Stimulated activated CD8-positive, alpha-beta memory T cell treated with anti-CD3 and anti-CD28 coated beads, Interleukin-7, amount 100 ng/mL, for 24 hours (primary cell): ENCODE measurements at regions not wholly inside any gene's neighbourhood (a gene's known extent, or its start where the extent isn't known, plus 50 kb on each side); places are given as distances from the start of the nearest gene placed in this dataset.
"Not testable (repeated sequence)": the region's sequence is repeated elsewhere in the genome, so short reads cannot be mapped to it uniquely, and the experiment has no call there.

Experiments
- DNase-seq: peaks from one replicate; pipeline ENCODE4 v3.0.0-alpha.2; 2020; ENCODE audit warnings: low read depth

DNA sequence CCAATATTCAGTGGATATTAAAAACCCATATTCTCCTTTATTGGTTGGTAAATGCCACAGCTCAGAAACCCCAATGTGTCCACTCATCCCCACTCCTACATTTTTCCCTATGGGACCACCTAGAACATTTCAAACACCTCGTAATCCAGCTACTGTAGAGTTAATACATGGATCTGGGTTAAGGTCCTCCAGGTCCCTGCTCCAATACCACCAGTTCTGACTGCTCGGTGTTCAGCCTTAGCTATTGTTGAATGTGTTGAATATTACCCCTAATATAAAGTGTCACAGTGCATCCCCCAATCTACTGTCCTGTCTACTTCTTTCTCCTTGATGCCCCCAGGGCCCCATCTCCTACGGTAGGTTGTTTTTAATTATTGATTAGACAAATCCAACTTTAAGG is 231.5 kb downstream of the PCSK1 start:
- DNase-seq, result no peak

DNA sequence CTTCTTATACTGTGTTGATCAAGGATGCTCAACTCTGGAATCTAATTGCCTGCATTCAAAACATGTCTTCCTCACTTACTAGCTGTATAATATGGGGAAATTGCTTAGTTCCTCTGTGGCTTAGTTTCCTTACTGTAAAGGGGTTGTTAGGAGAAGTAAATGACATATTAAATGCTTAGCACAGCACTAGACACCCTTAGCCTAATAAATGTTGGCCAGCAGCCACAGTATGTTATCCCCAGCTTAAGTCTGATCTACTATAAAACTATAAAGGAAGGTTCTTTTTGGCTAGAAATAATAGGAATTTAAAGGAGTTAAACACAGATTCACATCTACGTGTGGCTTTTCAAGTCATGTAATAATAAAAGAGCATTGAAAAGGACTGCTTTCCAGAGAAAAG is 232.4 kb downstream of the PCSK1 start:
- no peak for DNase-seq

DNA sequence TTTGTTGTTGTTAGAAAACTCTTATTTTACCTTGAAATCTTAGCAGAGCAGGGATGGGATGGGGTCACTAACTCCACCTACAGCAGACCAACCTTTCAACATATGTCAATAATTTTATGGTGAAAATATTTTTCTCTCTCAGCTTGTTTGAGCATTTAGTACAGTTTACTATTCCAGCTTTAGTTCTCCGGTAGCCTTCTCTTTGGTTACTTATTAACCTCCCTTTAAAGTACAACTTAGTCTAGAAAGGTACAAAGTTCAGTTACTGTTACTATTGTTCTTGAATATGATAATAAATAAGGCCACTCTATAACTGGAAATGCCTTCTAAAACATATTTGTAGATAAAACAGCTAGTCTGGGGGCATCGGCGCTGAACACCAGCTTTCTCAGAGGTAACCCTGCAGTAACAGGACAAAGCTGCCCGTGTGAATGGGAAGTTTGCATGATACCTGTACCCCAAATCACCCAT is 233.3 kb downstream of the PCSK1 start:
- DNase-seq, result no peak

DNA sequence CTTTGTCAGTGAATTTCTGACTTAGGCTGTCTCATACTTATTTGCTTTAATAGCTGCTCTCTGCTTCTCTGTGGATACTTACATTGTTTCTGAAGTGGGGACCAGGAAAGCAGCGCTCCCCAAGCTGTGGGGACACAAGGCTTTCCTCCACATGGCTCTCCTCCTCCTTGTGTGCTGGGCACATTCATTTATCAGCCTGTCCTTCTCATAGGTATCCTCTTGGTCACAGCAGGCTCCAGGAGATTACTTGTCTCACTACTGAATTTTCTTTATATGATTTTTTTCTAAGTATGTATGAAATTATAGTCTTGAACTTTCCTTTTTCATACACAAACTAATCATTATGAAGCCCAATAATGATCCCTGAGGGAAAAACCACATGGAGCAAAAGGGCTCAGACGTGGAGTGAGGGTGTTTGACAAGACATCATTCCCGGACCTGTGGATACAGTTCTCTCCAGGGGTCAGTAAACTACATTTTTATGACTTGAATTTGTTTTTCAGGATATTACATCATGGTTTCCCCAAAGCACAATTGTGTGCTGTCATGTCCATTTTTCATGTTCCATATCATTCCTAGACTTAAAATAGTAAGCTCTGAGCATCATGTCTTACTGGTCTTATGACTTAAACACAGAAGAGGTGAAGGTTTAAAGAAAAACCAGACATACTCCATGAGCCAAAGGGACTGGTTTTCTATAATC is 234.5 kb downstream of the PCSK1 start:
- DNase-seq, result no peak

DNA sequence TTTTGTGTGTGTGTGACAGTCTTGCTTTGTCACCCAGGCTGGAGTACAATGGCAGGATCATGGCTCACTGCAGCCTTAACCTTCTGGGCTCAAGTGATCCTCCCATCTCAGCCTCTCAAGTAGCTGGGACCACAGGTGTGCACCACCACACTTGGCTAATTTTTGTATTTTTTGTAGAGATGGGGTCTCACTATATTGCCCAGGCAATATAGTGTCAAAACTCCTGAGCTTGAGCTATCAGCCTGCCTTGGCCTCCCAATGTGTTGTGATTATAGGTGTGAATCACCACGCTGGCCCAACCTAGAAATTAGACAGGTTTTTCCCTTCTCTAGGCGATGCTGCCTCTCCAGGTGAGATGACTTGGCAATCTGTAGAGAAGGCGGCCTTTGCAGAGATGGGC is 235.3 kb downstream of the PCSK1 start:
- DNase-seq, result not testable (repeated sequence)

DNA sequence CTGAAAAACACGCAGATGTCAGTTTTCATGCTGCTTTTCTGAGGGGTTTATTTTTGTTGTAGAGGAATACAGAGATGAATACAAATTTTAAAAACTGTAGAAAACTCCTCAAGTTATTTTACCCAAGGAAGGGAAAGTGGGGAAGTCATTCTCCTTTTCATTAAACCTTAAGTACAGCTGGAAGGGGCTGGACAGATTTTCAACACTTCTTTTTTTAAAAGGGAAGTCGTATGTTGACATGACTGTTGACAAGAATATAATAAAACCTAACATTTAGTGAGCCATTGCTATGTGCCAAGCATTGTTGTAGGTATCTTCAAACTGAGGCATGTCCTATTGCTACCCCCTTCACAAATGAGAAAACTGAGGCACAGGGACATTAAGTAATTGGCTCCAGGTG is 235.7 kb upstream of the ELL2 start:
- no peak for DNase-seq

DNA sequence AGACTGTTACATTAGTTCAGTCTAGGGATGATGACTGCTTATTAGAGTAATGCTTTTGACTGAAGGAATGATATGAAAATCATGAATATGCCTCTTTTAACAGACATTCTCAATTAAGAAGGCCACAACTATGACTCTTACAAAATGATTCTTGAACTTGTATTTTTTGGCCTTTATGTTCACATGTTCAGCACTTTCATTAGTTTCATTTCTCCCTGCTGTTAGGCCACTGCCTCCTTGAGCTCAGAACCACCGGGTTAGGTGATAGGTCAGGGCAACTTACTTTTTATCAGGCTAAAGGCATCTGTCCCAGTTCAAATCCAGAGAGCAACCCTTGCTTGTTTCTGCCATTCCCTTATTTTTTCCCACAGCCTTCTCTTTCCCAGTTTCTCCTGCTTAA is 235.2 kb upstream of the ELL2 start:
- DNase-seq, result no peak

DNA sequence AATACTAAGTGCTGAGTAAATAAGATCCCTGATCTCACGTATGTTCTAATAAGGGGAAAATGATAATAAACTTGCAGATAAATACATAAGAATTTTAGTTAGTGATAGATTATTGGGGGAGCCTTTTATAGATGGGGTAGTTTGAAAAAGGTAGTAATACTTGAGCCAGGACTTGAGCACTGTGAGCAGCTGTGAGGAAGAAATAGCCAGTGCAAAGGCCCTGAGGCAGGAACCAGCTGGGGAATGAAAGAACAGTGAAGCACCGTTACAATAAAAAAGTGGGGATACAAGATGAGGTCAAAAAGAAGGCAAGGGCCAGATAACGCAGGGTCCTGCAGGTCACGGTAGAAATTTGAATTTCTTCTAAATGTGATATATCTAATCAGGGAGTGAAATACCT is 234.8 kb upstream of the ELL2 start:
- DNase-seq, result no peak

DNA sequence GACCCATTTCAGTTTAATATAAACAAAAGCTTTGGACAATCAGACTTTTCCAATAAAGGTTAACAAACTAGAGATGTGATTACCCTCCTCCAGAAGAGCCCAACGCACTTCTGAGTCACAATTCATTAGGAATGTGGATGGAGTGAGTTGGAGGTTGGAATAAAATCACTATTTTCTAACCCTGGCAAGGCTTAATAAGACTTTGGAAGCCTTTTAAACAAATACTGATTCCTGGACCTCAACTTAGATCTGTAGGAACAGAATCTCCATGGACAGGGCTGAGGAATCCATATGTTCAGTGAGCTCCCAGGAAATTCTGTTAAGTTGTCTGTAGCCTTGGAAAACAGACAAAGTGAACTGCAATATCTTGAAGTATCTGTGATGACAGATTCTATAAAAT is 233.5 kb upstream of the ELL2 start:
- DNase-seq, result no peak

DNA sequence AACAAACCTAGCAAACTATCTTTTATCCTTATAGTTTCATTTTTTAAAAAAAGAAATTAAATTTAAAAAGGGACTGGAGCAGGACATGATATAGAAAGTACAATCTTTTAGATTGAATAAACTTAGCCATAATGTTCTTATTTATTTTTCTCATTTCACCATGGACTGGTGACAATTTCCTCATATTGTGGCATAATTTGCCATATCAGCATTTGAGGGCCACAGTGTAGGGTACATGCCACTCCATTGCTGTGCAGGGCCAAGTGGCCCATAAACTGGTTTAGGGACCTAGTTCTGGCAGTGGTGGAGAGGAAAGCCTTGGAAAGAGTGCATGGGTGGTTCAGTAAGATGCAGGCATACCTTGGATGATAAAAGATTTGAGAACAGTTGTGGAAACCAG is 232.9 kb upstream of the ELL2 start:
- no peak for DNase-seq

DNA sequence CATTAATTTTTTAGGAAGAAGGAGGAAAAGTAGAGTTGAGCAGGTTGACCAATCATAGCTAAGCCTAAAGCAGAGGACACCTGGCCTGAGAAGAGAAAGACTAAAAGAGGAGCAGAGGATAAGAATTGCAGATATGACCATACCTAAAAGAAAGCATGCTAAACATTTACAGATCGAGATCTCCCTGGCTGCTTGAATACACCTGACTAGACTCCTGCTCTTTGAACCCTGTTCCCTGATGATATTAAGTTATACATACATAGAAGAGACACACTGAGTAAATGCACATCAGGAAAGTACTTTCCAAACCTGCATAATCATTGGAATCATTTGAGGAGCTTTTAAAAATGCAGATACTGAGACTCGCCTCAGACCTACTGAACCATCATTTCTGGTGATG is 232.3 kb upstream of the ELL2 start:
- DNase-seq, result no peak

DNA sequence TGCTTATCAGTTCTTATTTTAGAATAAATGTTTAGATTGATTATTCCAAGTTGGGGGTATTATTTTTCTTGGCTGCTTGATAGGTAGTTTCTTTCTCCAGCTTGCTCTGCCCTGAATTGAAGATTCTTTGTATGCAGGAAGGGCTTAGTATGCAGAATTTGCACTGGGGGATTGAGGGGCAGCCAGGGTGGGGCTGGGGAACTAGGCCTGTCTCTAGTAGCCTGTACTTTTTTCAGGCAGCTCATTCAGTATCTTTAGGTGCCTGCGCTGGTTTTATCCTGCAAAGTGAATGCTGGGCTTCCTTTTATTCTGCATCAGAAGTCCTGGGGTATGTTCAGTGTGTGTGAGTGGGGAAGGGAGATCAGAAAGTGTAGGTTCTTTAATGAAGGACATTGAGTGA is 228.3 kb upstream of the ELL2 start:
- DNase-seq, result no peak

DNA sequence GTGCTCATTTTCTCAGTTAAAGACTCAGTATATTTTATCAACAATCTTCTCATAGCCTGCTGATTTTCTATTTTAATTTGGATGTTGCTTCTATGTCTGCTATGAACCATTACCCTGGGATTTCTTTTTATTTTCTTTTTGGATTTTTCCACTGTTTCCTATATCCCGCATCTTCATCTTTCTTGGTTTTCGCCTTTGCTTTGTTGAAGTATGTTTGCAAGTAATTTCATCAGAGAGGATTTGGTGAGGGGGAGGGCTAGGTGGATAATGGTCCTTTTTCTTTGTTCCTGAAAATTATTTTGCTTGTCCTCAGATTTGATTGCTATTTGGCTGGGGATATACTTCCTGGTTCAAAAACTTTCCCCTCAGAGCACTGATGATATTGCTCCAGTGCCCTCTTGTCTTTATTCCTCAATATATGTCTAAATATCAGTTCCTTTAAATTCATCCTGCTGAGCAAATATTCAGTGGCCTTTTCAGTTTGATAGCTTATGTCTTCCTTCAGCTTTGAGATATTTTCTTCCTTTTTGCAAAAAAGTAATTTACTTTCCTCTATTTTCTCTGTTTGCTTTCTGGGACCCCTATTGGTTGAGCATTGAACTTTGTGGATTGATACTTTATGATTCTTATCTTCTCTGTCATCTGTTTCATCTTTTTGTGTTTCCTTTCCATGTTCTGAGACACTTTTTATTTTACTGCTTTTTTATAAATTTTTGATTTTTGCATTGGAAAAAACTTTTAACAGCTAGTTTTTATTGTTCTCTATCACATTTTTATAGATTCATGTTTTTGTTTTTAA is 227.6 kb upstream of the ELL2 start:
- no peak for DNase-seq

DNA sequence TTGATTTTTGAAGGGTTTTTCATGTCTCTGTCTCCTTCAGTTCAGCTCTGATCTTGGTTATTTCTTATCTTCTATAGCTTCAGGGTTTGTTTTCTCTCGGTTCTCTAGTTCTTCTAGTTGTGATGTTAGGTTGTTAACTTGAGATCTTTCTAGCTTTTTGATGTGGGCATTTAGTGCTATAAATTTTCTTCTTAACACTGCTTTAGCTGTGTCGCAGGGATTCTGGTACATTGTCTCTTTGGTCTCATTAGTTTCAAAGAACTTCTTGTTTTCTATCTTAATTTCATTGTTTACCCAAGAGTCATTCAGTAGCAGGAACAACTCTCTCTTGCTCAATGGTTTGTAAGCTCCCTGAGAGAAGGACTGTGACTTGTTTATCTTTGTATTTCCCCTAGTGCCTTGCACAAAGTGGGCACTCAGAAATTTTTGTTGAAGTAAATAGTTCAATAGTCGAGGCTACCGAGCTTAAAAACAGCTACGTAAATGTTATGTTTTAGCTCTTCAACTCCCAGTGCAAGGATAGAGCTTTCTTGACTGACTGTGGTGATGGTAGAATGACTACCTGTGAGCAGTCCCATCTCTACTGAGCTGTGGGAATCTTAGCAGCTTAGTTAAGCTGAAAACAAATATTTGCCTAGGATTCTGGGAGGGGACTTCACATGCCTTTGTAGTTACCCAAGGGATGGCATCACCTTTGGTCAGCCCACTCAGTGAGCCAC is 225.8 kb upstream of the ELL2 start:
- no peak for DNase-seq

DNA sequence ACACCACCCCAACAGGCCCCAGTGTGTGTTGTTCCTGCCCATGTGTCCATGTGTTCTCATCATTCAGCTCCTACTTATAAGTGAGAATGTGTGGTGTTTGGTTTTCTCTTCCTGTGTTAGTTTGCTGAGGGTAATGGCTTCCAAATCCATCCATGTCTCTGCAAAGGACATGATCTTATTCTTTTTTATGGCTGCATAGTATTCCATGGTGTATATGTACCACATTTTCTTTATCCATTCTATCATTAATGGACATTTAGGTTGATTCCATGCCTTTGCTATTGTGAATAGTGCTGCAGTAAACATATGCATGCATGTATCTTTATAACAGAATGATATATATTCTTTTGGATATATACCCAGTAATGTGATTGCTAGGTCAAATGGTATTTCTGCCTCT is 222.9 kb upstream of the ELL2 start:
- DNase-seq, result not testable (repeated sequence)

DNA sequence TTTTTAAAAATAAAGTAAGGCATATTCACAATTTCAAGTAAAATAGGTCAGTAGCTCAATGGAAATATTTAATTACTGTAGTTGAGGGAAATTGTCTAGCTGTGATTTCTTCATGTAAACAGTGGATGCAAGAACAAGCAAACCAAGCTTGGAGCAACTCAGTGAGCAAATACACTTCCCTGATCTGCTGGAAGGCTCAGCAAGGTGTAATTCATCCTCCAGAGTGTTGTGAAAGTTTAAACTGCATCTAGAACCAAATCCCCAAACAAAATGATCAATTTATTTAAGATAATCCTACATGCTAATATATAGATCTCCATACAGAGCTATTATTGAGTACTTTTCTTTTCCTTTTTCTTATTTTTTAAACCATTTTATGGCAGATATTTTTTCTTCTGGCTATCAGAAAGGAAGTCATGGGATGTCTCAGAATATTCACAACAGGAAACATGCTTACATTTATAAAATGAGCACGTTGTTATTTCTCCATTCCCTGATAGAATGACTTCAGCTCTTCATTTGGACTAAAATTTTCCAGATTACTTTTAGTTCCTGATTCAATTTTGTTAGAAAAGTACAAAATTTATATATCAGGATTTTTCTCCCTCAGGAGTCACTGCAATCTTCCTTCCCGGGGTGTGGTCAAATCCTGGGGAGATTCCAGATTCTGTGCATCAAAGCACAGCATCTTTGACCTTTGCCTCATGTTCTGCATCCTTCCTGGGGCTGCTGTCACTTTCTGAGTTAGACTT is 219.2 kb upstream of the ELL2 start:
- no peak for DNase-seq

DNA sequence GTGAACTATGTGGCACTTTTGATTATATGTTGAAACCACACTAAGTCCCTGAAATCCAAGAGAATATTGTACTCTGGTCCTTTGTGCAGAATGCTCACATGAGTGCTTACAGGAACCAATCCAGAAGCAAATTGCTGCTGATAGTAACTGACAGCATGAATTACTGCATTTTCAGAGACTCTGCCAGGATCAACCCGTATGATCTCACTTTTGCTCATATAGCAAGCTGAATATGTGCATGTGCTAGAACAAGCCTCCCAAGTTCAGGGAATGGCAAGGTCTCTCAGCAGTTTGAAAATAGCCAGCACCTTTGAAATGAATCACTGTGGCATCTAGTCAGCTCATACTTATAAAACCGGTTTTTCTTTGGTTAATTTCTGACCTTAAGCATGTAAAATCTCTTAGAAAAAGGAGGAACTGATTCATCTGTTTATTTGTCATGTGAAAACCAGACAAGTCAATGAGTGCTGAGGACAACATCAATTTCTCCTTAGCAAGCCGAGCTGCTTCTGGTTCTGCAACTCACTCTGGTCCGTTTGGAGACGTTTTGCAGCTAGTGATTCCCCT is 215.7 kb upstream of the ELL2 start:
- no peak for DNase-seq

DNA sequence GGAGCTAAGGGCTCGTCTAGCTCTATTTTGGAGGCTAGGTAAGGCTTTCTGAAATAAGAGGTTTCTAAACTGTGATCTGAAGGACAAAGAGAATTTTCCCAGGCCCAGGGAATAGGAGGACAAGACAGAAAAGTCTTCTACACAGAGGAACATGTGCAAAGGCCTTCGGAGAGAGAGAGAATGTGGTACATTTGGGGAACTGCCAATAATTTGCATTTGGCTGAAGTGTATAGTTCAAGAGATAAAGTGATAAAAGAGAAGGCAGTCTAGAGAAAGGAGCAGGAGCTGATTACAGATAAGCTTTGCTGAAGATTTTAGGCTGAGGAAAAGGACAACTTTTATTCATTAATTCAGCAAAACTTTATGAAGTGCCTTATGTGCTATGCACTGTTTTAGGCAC is 214.4 kb upstream of the ELL2 start:
- DNase-seq, result no peak

DNA sequence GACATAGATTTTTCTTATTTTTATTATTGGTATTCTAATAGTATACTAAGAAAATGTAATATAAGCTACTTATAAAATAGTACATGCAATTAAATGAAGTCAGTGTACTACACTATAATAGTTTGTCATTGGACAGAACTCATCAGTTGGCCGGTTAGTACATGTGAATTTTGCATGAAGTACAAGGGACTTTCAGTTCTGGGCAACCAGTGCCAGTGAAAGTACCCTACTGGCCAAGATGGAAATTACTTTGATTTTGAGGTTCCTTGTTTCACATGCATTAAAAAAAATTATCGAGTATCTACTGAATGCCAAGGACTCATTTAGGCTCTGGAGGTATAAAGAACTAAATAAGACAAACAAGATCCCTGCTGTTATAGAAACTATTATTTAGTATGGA is 213.4 kb upstream of the ELL2 start:
- DNase-seq, result no peak

DNA sequence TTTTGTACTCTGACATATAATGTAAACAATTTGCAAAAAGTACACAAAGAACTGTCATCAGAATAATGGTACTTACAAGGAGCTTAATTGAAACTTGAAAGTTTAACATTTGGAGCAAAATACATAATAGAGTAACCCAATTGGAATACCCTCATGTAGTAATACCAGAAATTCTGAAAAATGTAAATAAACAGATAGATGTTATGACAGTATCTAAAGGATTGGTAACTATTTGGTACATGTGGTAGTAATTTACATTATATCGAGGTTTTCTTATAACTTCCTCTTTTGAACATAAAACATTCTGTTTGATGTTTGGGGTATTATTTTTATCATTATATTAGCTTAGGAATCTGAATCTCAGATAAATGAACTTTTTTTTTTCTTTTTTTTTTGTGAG is 211.7 kb upstream of the ELL2 start:
- DNase-seq, result no peak

DNA sequence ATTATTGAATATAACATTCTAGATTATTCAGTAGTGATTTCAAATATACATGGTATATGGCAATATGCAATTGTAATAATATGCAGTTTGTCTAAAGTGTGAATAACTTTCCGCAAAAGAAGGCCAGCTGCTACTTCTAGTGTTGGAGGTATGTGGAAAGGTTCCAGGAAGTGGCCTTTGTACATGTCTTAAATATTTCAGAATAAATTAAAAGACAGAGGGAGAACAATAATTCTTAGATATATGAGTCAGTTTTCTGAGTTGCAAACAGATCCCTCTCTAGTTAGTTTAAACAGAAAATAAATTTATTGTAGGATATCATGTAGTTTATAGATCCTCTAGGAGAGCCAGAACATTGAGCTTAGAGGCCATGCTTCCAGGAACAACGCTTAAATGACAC is 210.8 kb upstream of the ELL2 start:
- no peak for DNase-seq

DNA sequence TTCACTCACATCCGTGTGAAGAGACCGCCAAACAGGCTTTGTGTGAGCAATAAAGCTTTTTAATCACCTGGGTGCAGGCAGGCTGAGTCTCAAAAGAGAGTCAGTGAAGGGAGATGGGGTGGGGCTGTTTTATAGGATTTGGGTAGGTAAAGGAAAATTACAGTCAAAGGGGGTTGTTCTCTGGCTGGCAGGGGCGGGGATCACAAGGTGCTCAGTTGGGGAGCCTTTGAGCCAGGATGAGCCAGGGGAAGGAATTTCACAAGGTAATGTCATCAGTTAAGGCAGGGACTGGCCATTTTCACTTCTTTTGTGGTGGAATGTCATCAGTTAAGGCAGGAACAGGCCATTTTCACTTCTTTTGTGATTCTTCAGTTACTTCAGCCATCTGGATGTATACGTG is 210.3 kb upstream of the ELL2 start:
- DNase-seq, result not testable (repeated sequence)
